Brain microvascular endothelial cell (primary cell): ENCODE measurements at regions not wholly inside any gene's neighbourhood (a gene's known extent, or its start where the extent isn't known, plus 50 kb on each side); places are given as distances from the start of the nearest gene placed in this dataset.

ENCODE experiments used
- DNase-seq: peaks from one replicate; pipeline ENCODE4 v3.0.0-alpha.2; 2020
- H3K27ac ChIP-seq: fragments of 250-450 bp; sonication (Bioruptor Pico); 2 replicates; pipeline ENCODE4 v1.5.1; 2020; ENCODE audit warnings: mild to moderate bottlenecking, moderate library complexity
- H3K27me3 ChIP-seq: fragments of 250-450 bp; sonication (Bioruptor Pico); replicated peaks from 2 replicates; pipeline ENCODE4 v1.5.1; 2020; ENCODE audit warnings: mild to moderate bottlenecking
- H3K36me3 ChIP-seq: fragments of 250-450 bp; sonication (Bioruptor Pico); replicated peaks from 2 replicates; pipeline ENCODE4 v1.5.1; 2020; ENCODE audit warnings: mild to moderate bottlenecking
- H3K4me3 ChIP-seq: 2 replicates; pipeline ENCODE4 v1.5.1; 2011; ENCODE audit warnings: low read depth, mild to moderate bottlenecking, control low read depth, low read length, moderate library complexity
- CTCF ChIP-seq: IDR thresholded peaks from 2 replicates; pipeline ENCODE4 v1.5.1; 2011; ENCODE audit warnings: low read depth, mild to moderate bottlenecking, moderate library complexity, low read length, control low read depth, inconsistent platforms; ENCODE audit errors: missing control alignments
- in situ Hi-C: cut with HindIII; loops from 2 replicates; pipeline ENCODE4 v1.10.0; 2017; ENCODE audit warnings: low sequenced_read_pairs, low pct_ligation_motif_present

DNA sequence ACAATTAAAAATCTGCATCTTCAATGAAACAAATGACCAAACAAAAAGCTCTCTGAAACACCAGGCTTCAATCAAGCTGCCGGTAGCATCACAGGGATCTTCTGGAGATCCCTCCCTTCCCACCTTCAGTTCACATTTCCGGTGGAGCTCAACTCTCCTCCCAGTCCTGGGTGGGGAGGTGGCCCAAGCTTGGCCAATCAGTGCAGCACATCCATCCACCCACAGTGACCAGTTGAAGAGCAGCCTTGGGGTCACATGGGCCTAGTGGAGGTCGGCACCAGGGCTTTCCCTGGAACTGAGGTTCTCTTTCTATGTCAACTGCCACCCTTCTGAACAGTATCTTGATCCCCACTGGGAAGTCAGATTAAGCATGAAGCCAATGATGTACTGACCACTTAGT, 620.1 kb upstream of the MGMT start:
- Histone ChIP-seq H3K27me3 (no peaks in the 10 kb centered on the region), H3K36me3 (no peaks in the 10 kb centered on the region), H3K27ac (no peak overlapping the region), H3K4me3 (no peak overlapping the region)
- no peak for TF ChIP-seq CTCF
- DNase-seq, result no peak
- in situ Hi-C loops, result no loop called here

DNA sequence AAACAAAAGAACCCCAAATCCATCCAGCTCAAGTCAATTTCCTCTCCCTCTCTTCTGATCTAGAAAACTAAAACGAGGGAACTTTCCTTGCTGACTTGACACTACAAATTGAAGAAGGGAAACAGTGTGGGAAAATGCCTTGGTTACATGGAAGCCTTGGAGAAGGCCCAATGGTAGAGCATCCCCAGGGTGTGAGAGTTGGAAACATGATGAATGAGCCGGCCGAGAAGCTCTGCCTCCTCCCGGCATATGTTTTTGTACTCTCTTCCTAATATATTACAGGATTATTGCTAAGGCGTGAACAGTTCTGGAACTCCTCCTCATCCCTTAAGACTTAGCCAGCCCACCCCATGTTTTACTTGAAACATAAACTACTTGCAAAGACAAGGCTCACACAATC, 618.2 kb upstream of the MGMT start:
- H3K36me3 ChIP-seq, result no peaks in the 10 kb centered on the region
- no peak for DNase-seq
- no peak overlapping the region for H3K4me3 ChIP-seq
- H3K27ac ChIP-seq, result no peak overlapping the region
- no peak for TF ChIP-seq CTCF
- in situ Hi-C loops, result no loop called here
- no peaks in the 10 kb centered on the region for H3K27me3 ChIP-seq

DNA sequence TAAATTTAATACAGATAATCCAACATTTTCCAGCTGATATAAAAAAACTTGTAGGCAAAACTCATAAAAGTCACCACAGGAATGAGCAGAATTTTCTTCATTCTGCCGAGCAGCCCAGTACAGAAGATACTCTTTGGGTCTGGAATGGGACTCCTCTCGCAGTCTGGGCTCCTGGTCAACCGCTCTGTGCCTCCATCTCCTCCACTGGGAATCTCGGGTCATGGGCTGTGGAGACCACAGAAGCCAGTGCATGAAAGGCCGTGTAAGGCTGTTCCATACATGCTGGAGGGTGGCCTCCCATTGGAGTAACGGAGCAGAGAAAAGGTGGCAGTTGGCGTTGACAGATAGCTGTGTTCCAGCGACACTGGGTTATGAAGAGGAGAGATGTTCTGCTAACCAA, 616.4 kb upstream of the MGMT start:
- DNase-seq, result no peak
- Histone ChIP-seq H3K4me3 (no peak overlapping the region), H3K27me3 (no peaks in the 10 kb centered on the region), H3K27ac (no peak overlapping the region), H3K36me3 (no peaks in the 10 kb centered on the region)
- in situ Hi-C loops, result no loop called here
- TF ChIP-seq CTCF, result no peak

DNA sequence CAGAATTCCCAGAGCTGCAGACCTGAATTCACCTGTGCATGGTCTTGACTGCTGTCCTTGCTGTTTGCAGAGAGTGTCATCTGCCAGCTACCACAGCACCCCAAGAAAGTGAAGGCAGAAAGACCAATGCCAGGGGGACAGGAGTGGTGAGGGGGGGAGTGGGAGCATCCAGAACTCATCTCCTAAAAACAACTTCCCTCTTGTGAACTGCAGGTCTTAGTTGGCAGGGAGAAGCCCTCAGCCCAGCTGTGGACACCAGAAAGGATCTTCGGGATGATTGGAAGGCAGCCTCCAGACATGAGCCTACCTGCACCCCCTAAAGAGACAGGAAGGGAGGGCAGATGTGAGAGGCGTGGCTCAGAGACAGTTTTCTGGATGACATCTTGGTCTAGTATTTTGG, 615.8 kb upstream of the MGMT start:
- no peaks in the 10 kb centered on the region for H3K36me3 ChIP-seq
- DNase-seq, result no peak
- no peak for TF ChIP-seq CTCF
- in situ Hi-C loops, result no loop called here
- H3K27me3 ChIP-seq, result no peaks in the 10 kb centered on the region
- no peak overlapping the region for H3K4me3 ChIP-seq
- no peak overlapping the region for H3K27ac ChIP-seq

DNA sequence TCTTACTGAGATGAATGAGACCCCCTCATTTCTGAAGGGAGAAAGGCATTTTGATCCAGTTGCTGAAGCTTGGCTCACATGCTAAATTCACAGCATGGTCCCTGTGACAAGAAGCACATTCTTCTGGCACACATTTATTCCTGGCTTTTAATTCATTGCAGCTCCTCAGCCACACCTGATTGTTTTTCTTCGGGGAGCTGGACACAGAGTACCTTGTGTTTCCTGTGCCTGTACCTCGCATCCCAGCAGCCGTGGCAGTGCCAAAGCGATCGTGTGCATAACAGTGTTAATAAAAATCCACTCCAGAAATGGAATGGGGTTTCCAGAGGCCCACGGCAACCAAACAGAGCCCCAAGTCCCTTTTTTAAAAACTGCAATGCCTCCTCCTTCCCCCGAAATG, 615.3 kb upstream of the MGMT start:
- Histone ChIP-seq H3K36me3 (no peaks in the 10 kb centered on the region), H3K27ac (no peak overlapping the region), H3K27me3 (no peaks in the 10 kb centered on the region), H3K4me3 (no peak overlapping the region)
- in situ Hi-C loops, result no loop called here
- TF ChIP-seq CTCF, result no peak
- DNase-seq, result no peak

DNA sequence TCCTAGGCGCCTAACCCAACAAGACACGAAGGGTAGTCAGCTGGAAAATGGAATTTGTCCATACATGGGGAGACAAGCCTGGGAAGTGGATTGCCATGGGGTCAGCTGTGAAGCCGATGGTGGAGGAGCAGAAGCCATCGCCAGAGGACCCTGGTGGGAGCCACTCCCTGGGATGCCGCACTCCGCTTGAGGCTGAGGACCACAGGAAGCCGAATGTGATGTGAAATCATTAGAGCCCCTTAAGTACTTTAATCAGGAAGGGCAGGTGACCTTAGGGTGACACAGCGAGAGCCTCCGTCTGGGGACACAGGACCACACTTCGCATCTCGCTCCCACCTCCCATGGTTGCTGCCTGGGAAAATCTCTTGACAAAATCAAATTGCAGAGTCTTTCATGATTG, 614.6 kb upstream of the MGMT start:
- Histone ChIP-seq H3K4me3 (no peak overlapping the region), H3K27me3 (no peaks in the 10 kb centered on the region), H3K27ac (no peak overlapping the region), H3K36me3 (no peaks in the 10 kb centered on the region)
- TF ChIP-seq CTCF, result no peak
- DNase-seq, result no peak
- in situ Hi-C loops, result no loop called here
